Ishikawa (cell line): ENCODE measurements at regions not wholly inside any gene's neighbourhood (a gene's known extent, or its start where the extent isn't known, plus 50 kb on each side); places are given as distances from the start of the nearest gene placed in this dataset.

Source experiments
- CEBPB ChIP-seq: IDR thresholded peaks from 2 replicates; pipeline ENCODE4 v1.6.1; 2012
- CREB1 ChIP-seq: IDR thresholded peaks from 2 replicates; pipeline ENCODE4 v1.6.1; 2012; ENCODE audit warnings: low read depth
- EGR1 ChIP-seq: IDR thresholded peaks from 2 replicates; pipeline ENCODE4 v1.6.1; 2012
- EP300 ChIP-seq: IDR thresholded peaks from 2 replicates; pipeline ENCODE4 v1.6.1; 2012; ENCODE audit warnings: borderline replicate concordance
- FOXM1 ChIP-seq: IDR thresholded peaks from 2 replicates; pipeline ENCODE4 v1.6.1; 2012; ENCODE audit warnings: low read depth, borderline replicate concordance
- NFIC ChIP-seq: IDR thresholded peaks from 2 replicates; pipeline ENCODE4 v1.6.1; 2012
- RAD21 ChIP-seq: IDR thresholded peaks from 2 replicates; pipeline ENCODE4 v1.6.1; 2012; ENCODE audit warnings: low read depth
- TAF1 ChIP-seq: IDR thresholded peaks from 2 replicates; pipeline ENCODE4 v1.6.1; 2012; ENCODE audit warnings: low read depth, mild to moderate bottlenecking
- TCF12 ChIP-seq: IDR thresholded peaks from 2 replicates; pipeline ENCODE4 v1.6.1; 2012; ENCODE audit warnings: low read depth
- TEAD4 ChIP-seq: IDR thresholded peaks from 2 replicates; pipeline ENCODE4 v1.6.1; 2012
- YY1 ChIP-seq: IDR thresholded peaks from 2 replicates; pipeline ENCODE4 v1.6.1; 2012; ENCODE audit warnings: low read depth
- ZBTB7A ChIP-seq: IDR thresholded peaks from 2 replicates; pipeline ENCODE4 v1.6.1; 2012; ENCODE audit warnings: low read depth
- TF ChIP-seq, protein P1 (sequence below): IDR thresholded peaks from 2 replicates; pipeline ENCODE4 v1.6.1; 2012
- TF ChIP-seq, protein P2 (sequence below): IDR thresholded peaks from 2 replicates; pipeline ENCODE4 v1.6.1; 2012
- TF ChIP-seq, protein P3 (sequence below): IDR thresholded peaks from 2 replicates; pipeline ENCODE4 v1.6.1; 2012; ENCODE audit warnings: low read depth, mild to moderate bottlenecking

DNA sequence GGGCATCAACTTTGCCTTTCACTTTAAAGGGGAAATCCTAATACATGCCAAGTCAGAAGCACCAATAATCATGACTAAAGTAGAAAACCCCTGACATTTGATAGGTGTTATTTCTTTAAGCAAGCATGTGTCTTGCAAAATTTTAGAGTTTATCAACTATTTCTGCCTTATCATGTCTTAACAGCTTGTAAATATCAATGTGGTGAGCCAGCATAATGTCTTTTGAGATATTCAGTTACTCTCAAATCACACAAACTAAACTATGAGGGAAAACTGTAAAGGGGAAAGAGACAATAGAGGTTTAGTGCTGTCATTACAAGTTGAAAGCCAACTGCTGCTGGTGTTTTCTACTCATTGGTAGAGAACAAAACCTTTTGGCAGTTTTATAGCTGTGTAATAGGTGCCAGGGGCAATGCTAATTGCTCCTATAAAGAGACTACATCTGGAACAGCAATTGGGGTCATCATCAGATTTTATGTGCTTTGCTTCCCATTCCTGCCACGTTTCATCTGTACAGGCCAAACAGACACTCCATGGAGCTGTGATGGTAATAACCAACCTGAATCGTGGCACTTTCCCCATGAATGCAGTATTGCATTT, 1027.4 kb downstream of the FSCB start:
- no peak for TF ChIP-seq NFIC
- TF ChIP-seq, protein P1, sequence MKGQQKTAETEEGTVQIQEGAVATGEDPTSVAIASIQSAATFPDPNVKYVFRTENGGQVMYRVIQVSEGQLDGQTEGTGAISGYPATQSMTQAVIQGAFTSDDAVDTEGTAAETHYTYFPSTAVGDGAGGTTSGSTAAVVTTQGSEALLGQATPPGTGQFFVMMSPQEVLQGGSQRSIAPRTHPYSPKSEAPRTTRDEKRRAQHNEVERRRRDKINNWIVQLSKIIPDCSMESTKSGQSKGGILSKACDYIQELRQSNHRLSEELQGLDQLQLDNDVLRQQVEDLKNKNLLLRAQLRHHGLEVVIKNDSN, result no peak
- no peak for TF ChIP-seq RAD21
- TF ChIP-seq CREB1, result no peak
- TF ChIP-seq FOXM1, result no peak
- TF ChIP-seq YY1, result no peak
- TF ChIP-seq, protein P2, sequence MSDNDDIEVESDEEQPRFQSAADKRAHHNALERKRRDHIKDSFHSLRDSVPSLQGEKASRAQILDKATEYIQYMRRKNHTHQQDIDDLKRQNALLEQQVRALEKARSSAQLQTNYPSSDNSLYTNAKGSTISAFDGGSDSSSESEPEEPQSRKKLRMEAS, result no peak
- TF ChIP-seq EP300, result no peak
- no peak for TF ChIP-seq CEBPB
- TF ChIP-seq ZBTB7A, result no peak
- no peak for TF ChIP-seq TCF12
- TF ChIP-seq, protein P3, sequence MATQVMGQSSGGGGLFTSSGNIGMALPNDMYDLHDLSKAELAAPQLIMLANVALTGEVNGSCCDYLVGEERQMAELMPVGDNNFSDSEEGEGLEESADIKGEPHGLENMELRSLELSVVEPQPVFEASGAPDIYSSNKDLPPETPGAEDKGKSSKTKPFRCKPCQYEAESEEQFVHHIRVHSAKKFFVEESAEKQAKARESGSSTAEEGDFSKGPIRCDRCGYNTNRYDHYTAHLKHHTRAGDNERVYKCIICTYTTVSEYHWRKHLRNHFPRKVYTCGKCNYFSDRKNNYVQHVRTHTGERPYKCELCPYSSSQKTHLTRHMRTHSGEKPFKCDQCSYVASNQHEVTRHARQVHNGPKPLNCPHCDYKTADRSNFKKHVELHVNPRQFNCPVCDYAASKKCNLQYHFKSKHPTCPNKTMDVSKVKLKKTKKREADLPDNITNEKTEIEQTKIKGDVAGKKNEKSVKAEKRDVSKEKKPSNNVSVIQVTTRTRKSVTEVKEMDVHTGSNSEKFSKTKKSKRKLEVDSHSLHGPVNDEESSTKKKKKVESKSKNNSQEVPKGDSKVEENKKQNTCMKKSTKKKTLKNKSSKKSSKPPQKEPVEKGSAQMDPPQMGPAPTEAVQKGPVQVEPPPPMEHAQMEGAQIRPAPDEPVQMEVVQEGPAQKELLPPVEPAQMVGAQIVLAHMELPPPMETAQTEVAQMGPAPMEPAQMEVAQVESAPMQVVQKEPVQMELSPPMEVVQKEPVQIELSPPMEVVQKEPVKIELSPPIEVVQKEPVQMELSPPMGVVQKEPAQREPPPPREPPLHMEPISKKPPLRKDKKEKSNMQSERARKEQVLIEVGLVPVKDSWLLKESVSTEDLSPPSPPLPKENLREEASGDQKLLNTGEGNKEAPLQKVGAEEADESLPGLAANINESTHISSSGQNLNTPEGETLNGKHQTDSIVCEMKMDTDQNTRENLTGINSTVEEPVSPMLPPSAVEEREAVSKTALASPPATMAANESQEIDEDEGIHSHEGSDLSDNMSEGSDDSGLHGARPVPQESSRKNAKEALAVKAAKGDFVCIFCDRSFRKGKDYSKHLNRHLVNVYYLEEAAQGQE, result no peak

DNA sequence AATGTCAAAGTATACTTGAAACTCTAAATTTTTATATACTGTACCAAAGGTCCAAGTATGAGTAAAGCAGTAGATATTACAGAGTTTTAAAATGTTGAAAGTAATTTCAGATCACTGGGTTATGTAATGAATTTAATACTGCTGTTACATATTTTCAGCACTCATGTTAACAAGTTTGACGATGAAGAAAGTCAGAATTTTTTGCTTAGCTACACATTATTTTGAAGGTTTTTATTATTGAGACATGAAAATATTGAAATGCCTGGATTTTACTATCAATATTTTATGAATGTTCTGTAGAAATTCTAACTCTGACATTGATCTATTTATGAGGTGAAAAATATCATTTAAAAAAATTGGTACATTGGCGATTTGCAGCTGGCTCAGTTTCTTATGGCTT, 1030.3 kb downstream of the FSCB start:
- TF ChIP-seq FOXM1, result no peak
- TF ChIP-seq TAF1, result no peak
- TF ChIP-seq EP300, result no peak
- TF ChIP-seq, protein P3, result no peak
- TF ChIP-seq ZBTB7A, result no peak
- TF ChIP-seq, protein P1, result no peak
- TF ChIP-seq NFIC, result no peak
- no peak for TF ChIP-seq CEBPB
- TF ChIP-seq TCF12, result no peak
- TF ChIP-seq YY1, result no peak
- TF ChIP-seq TEAD4, result no peak
- no peak for TF ChIP-seq EGR1

DNA sequence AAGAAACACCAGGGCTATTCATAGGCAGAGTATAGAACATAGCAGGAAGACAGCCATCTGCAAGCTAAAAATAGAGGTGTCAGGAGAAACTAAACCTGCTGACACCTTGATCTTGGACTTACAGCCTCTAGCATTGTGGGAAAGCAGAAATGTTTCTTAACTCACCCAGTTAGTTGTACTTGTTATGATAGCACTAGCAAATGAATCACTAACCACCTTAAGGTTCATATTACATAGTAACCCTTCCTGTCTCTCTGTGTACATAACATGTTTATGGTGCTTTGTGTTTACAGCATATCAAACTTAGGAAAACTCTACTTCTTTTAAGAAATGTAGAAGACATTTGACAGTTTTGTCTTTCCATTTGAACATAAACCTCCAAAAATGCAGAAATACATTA, 1031.3 kb downstream of the FSCB start:
- TF ChIP-seq, protein P1, result no peak
- TF ChIP-seq, protein P2, result no peak
- TF ChIP-seq ZBTB7A (no peak), EGR1 (no peak)

DNA sequence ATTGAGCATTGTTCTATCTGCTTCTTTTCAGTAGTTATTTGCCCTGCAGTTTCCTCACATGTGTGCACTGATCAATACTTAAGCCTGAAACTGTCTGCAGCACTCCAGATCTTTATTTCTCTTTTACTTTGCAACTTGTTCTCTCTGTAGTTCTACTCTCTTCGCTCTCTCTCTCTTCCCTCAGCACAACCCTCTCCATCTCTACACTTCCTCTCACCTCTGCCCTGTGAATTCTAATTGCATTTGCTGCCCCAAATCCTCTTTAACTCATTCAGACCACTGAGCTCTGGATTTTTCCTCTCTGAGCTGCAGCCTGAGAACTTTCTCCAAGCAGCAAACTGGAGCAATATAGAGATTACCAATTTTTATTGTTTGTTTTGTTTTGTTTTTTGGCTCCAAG, 1035.5 kb downstream of the FSCB start:
- TF ChIP-seq CREB1, result no peak

DNA sequence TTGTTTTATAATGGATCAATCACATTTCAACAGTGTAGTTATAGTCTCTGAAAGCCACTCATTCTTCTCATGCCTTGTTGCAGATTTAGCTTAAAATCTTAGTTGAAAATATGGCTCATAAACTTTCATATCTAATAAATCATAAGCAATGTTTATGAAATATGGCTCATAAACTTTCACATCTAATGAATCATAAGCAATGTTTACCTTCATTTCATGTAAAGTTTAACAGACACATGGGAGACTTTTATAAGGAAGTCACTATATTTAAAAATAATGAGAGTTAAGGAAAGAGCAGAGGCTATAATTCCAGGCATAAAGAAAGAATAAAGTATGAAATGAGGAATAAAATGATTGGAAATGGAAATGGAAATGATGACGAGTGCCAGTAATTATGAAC, 1042.1 kb downstream of the FSCB start:
- TF ChIP-seq EGR1 (no peak), ZBTB7A (no peak), TEAD4 (no peak), CREB1 (no peak), CEBPB (no peak), FOXM1 (no peak), NFIC (no peak), TAF1 (no peak), RAD21 (no peak), EP300 (no peak), YY1 (no peak), TCF12 (no peak)
- TF ChIP-seq, protein P2, result no peak
- TF ChIP-seq, protein P3, result no peak
- TF ChIP-seq, protein P1, result no peak
